Panc1 (cell line): ENCODE measurements at regions not wholly inside any gene's neighbourhood (a gene's known extent, or its start where the extent isn't known, plus 50 kb on each side); places are given as distances from the start of the nearest gene placed in this dataset.

Source experiments
- ATAC-seq: fragments of 200-7000 bp; cut with Tn5 transposase; 2 replicates; pipeline ENCODE4 v1.9.1; 2020; ENCODE audit warnings: mild to moderate bottlenecking, moderate library complexity
- BruUV-seq: library from RNA; stranded (reverse); fragments of 400-500 nt; replicated peaks from 2 replicates; lab custom pipeline; 2021; lab: Mats Ljungman, UMichigan
- CTCF ChIA-PET: fragments of 300-600 bp; sonication (Branson Sonifier 250); formaldehyde crosslinking; loops from one replicate; lab custom pipeline; 2022; ENCODE audit warnings: antibody characterized with exemption; lab: Charles Lee
- POLR2A ChIA-PET: fragments of 300-600 bp; sonication (Branson Sonifier 250); formaldehyde crosslinking; loops from one replicate; lab custom pipeline; 2022; ENCODE audit warnings: antibody characterized with exemption; lab: Charles Lee
- DNase-seq: peaks from one replicate; pipeline ENCODE4 v3.0.0-alpha.2; 2010; ENCODE audit warnings: low read depth, low spot score
- H3K27ac ChIP-seq: 2 replicates; pipeline ENCODE4 v1.5.1; 2011; ENCODE audit warnings: mild to moderate bottlenecking, low read length, inconsistent platforms
- H3K27me3 ChIP-seq: fragments of 200-500 bp; sonication (Bioruptor generic); 2 replicates; pipeline ENCODE4 v1.6.0; 2014; ENCODE audit warnings: low read length, inconsistent platforms; ENCODE audit not compliant: control insufficient read depth, insufficient read depth
- H3K36me3 ChIP-seq: fragments of 200-500 bp; sonication (Bioruptor generic); 2 replicates; pipeline ENCODE4 v1.5.1; 2014; ENCODE audit warnings: inconsistent platforms, mild to moderate bottlenecking, low read length, moderate library complexity; ENCODE audit not compliant: control insufficient read depth, insufficient read depth
- H3K4me1 ChIP-seq: 2 replicates; pipeline ENCODE4 v1.5.1; 2011; ENCODE audit warnings: inconsistent platforms, mild to moderate bottlenecking, low read length, moderate library complexity; ENCODE audit not compliant: control insufficient read depth, insufficient read depth
- H3K4me3 ChIP-seq, 2 experiments: 2 replicates each; pipeline ENCODE4 v1.5.1; 2011 to 2012; ENCODE audit warnings: low read depth in 2 of 2, low read length in 2 of 2, mild to moderate bottlenecking in 2 of 2, inconsistent platforms in 1 of 2, moderate library complexity in 1 of 2
- H3K9me3 ChIP-seq: fragments of 200-500 bp; sonication (Bioruptor generic); 2 replicates; pipeline ENCODE4 v1.5.1; 2014; ENCODE audit warnings: low read depth, mild to moderate bottlenecking, inconsistent platforms, low read length, moderate library complexity; ENCODE audit not compliant: control insufficient read depth, insufficient read depth
- POLR2AphosphoS5 ChIP-seq: IDR thresholded peaks from 2 replicates; pipeline ENCODE4 v1.6.1; 2012; ENCODE audit warnings: mild to moderate bottlenecking, low read depth, low read length, moderate library complexity
- SIN3A ChIP-seq: IDR thresholded peaks from 2 replicates; pipeline ENCODE4 v1.6.1; 2012; ENCODE audit warnings: low read depth, mild to moderate bottlenecking, low read length, moderate library complexity, borderline replicate concordance; ENCODE audit not compliant: insufficient read depth
- TCF7L2 ChIP-seq: IDR thresholded peaks from 2 replicates; pipeline ENCODE4 v1.6.1; 2011; ENCODE audit warnings: mild to moderate bottlenecking, low read depth, low read length, inconsistent platforms
- in situ Hi-C: cut with HindIII; loops from 2 replicates; pipeline ENCODE4 v1.10.0; 2016; ENCODE audit warnings: low sequenced_read_pairs, low pct_unique_long_range_greater_than_20kb
- intact Hi-C: fragments of 100-400 bp; cut with micrococcal nuclease; formaldehyde crosslinking; loops from one replicate; pipeline ENCODE4 v1.10.0; 2022; ENCODE audit not compliant: unreplicated experiment
- TF ChIP-seq, protein P1 (sequence below): fragments of 450-650 bp; IDR thresholded peaks from 2 replicates; pipeline ENCODE4 v1.5.1; 2017; ENCODE audit warnings: mild to moderate bottlenecking
- TF ChIP-seq, protein P2 (sequence below), 2 experiments: IDR thresholded peaks; 2 replicates each; pipeline ENCODE4 v1.6.1; 2011 to 2012; ENCODE audit warnings: low read depth in 2 of 2, control low read depth in 1 of 2, low read length in 1 of 2, mild to moderate bottlenecking in 1 of 2, moderate library complexity in 1 of 2; ENCODE audit not compliant: insufficient read depth in 1 of 2

DNA sequence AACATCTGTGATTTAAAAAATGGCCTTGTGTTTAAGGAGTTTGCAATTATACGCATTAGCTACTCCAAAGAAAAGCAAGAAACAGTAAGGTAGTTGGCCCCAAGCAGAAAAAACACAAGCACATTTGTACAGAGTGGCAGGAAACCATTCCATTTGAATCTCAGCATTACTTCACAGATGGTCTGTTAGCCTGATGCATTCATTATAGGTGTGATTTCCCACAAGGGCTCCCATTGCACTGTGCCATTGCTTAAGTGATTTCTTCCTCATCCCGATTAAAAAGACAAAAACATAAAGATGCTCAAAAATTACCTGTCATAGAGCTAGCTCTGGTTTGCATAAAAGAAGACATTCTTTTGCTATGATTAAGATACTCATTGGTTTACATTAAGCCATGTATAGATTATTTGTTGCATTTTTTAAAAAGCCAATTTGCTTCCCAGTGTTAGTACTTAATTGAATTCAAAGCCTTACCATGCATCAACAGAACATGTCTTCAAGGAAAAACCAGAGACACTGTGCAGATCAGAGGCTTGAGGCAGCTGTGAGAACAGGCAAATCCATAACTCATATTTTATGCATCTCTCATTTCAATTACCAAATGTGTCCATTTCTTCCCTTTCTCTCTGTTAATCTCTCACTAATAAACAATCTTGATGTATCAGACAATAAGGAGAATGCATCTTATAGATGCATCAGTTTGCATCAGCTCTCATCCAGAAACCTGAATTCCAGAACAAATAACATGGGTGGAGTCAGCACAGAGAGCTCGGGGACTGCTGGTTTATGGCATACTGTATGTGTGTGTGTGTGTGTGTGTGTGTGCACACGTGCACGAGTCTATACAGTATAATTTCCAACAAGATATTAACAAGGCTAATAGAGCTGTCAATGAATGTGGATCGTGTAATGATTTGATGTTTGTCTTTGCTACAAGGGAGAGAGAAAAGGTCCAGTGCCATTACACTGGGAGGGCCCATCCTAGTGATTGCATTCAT lies 558.6 kb upstream of the HS6ST1 start:
- DNase-seq (no peak), ATAC-seq (no peak)
- Histone ChIP-seq H3K27ac (no peak overlapping the region), H3K4me1 (no peaks in the 10 kb centered on the region), H3K27me3 (no peaks in the 10 kb centered on the region), H3K4me3 (no peak overlapping the region), H3K36me3 (no peaks in the 10 kb centered on the region), H3K9me3 (no peaks in the 10 kb centered on the region)
- CTCF ChIA-PET, result no interaction called here
- in situ Hi-C loops (no loop called here), intact Hi-C loops (no loop called here)
- TF ChIP-seq, protein P1, sequence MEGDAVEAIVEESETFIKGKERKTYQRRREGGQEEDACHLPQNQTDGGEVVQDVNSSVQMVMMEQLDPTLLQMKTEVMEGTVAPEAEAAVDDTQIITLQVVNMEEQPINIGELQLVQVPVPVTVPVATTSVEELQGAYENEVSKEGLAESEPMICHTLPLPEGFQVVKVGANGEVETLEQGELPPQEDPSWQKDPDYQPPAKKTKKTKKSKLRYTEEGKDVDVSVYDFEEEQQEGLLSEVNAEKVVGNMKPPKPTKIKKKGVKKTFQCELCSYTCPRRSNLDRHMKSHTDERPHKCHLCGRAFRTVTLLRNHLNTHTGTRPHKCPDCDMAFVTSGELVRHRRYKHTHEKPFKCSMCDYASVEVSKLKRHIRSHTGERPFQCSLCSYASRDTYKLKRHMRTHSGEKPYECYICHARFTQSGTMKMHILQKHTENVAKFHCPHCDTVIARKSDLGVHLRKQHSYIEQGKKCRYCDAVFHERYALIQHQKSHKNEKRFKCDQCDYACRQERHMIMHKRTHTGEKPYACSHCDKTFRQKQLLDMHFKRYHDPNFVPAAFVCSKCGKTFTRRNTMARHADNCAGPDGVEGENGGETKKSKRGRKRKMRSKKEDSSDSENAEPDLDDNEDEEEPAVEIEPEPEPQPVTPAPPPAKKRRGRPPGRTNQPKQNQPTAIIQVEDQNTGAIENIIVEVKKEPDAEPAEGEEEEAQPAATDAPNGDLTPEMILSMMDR, result no peak
- TF ChIP-seq TCF7L2 (no peak), POLR2AphosphoS5 (no peak), SIN3A (no peak)
- TF ChIP-seq, protein P2, sequence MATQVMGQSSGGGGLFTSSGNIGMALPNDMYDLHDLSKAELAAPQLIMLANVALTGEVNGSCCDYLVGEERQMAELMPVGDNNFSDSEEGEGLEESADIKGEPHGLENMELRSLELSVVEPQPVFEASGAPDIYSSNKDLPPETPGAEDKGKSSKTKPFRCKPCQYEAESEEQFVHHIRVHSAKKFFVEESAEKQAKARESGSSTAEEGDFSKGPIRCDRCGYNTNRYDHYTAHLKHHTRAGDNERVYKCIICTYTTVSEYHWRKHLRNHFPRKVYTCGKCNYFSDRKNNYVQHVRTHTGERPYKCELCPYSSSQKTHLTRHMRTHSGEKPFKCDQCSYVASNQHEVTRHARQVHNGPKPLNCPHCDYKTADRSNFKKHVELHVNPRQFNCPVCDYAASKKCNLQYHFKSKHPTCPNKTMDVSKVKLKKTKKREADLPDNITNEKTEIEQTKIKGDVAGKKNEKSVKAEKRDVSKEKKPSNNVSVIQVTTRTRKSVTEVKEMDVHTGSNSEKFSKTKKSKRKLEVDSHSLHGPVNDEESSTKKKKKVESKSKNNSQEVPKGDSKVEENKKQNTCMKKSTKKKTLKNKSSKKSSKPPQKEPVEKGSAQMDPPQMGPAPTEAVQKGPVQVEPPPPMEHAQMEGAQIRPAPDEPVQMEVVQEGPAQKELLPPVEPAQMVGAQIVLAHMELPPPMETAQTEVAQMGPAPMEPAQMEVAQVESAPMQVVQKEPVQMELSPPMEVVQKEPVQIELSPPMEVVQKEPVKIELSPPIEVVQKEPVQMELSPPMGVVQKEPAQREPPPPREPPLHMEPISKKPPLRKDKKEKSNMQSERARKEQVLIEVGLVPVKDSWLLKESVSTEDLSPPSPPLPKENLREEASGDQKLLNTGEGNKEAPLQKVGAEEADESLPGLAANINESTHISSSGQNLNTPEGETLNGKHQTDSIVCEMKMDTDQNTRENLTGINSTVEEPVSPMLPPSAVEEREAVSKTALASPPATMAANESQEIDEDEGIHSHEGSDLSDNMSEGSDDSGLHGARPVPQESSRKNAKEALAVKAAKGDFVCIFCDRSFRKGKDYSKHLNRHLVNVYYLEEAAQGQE (IDR thresholded peaks at IDR 0.05; ENCODE audit: insufficient read depth in 1 of 2, low read depth in 2 of 2, low read length in 1 of 2), result no peak
- POLR2A ChIA-PET, result no interaction called here
- no TSS peak for BruUV-seq

DNA sequence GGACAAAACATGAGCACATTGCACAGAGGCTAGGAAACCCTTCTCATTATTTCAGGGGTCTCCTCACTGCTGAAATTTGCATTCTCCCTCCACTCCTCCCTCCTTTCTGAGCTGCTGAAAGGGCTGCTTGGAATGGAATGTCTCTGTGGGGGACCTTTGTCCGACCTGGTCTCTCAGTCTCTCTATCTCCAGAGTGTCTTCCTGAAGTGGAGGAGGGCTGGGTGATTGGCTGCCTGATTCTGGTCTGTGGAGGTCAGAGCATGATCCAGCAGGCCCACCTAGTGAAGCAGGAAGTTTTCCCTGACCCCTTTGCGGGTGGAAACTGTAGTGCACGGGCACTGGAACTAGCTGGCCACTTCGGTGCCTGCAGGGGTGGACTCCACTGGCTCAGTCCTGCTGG lies 560.5 kb upstream of the HS6ST1 start:
- in situ Hi-C loops (no loop called here), intact Hi-C loops (no loop called here)
- Histone ChIP-seq H3K27ac (no peak overlapping the region), H3K4me3 (no peak overlapping the region), H3K36me3 (no peaks in the 10 kb centered on the region), H3K9me3 (no peaks in the 10 kb centered on the region), H3K4me1 (no peaks in the 10 kb centered on the region), H3K27me3 (no peaks in the 10 kb centered on the region)
- TF ChIP-seq TCF7L2 (no peak), POLR2AphosphoS5 (no peak), SIN3A (no peak)
- TF ChIP-seq, protein P1, result no peak
- TF ChIP-seq, protein P2 (IDR thresholded peaks at IDR 0.05; ENCODE audit: insufficient read depth in 1 of 2, low read depth in 2 of 2, low read length in 1 of 2), result no peak
- BruUV-seq, result no TSS peak
- POLR2A ChIA-PET, result no interaction called here
- CTCF ChIA-PET, result no interaction called here
- ATAC-seq (no peak), DNase-seq (no peak)
